HG03558 (cell line): ENCODE measurements at regions not wholly inside any gene's neighbourhood (a gene's known extent, or its start where the extent isn't known, plus 50 kb on each side); places are given as distances from the start of the nearest gene placed in this dataset.

Experiments used
- ATAC-seq: cut with Tn5 transposase; IDR thresholded peaks from one replicate; pipeline ENCODE4 v1.9.1; 2021; ENCODE audit warnings: moderate number of reproducible peaks; ENCODE audit not compliant: unreplicated experiment; ENCODE audit errors: extremely low read depth

GRCh38 chr6:119604124-119604523 lies 254.6 kb upstream of the MAN1A1 start:
- no peak for ATAC-seq

DNA sequence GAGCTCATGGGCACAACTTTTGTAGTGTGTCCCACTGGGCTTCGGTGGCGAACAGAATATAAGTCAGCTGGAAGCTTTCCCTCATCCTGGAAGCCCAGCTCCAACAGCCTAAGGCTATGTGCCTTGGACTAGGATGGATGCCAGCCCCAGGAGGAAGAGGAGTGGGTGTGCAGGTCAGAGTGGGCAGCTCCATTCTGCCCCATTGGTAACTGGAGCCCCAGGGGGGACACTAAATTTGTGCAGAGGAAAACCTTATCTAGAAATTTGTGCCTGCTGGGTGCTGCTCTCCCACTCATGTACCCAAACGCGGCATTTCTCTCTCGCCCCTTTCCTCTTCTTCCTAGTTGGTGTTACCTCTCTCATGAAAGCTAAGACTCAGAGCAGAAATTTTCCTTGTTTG lies 253.9 kb upstream of the MAN1A1 start:
- ATAC-seq = no peak

DNA sequence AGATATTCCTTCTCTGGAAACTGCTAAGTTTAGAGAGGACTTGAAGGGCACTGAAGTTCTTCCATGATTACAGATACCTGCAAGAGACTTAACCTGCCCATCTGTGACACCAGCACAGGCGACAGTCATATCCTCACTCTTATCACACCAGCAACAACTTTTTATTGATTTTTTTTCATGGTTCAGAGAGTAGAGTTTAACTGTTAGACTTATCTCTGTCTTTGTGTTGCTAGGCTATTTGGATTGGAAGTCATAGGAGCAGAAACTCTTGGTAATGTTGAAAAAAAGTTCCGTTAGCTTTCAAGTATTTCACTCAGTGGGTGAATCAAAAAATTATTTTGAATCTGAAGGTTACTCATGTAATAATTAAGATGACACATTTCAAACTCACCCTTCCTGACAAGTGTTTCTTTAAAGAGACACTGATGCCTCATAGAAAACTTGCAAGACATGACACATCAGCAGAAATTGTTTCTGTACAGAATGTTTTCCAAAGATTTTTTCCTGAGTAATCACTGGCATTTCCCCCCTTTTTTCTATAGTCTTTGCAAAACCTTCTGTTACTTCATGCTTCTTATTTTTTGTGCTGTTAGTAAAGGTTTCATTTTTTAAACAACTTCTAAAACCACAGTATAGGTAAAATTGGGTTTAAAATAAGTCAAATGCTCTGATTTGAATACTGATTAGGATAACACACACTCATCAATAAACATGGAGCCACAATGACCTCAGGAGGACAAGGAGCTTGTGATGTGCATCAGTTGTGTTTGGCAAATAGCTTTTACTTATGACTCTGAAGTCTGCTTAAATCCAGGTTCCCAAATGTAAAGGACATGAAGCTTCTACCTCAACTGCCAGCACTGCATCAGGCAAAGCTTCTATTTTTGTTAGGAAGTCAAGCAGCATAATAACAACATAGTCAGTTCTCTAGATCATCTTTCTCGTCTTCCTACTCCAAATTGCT lies 252.9 kb upstream of the MAN1A1 start:
- no peak for ATAC-seq

DNA sequence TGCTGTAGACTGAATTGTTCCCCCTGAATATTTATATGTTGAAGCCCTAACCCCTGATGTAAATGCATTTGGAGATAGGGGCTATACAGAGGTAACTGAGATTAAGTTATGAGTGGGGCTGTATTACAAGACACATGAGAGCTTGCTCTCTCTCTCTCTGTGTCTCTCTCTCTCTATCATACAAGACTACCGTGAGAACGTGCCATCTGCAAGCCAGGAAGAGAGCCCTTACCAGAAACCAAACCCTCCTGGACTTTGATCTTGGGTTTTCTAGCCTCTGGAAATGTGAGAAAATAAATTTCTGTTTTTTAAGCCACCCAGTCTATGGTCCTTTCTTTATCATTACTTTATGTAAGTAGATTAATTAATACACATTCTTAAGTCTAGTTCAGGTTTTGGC lies 249.3 kb upstream of the MAN1A1 start:
- no peak for ATAC-seq

DNA sequence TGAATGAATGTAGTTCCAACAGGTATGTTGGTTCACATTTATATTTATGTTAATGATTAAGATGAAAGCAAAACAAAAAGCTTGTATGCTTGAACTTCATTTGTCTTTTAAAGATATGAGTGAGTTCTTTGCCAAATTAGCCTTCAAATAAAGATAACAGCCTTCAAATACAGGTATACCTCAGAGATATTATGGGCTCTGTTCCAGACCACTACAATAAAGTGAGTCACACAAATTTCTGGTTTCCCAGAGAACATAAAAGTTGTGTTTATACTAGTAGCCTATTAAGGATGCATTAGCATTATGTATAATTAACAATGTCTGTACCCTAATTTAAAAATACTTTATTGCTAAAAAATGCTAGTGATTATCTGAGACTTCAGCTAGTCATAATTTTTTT lies 245.3 kb upstream of the MAN1A1 start:
- no peak for ATAC-seq

DNA sequence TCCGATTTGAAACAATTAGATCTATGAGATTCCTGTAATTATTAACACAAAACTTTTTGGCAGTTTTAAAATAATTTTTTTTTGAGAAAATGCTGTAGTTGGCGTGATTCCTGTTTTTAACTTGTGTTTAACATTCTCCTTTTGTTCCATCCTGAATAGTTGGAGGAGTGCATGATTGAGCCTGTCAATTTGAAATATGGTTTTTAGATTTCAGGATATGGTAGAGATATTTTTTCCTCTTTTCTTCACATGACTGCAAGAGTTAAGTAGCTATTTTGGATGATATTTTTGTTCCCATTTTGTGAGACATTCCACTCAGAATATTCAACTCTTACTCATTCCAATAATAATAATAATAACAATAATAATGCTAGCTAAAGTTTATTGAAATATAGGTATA lies 241.7 kb upstream of the MAN1A1 start:
- ATAC-seq = no peak

GRCh38 chr6:119590066-119590465 lies 240.5 kb upstream of the MAN1A1 start:
- ATAC-seq = no peak

- ATAC-seq = no peak
Measured at GRCh38 chr6:119587537-119587936, 238.0 kb upstream of the MAN1A1 start.

- peak; percentile 85 for ATAC-seq
Measured at GRCh38 chr6:119586250-119586882, 236.8 kb upstream of the MAN1A1 start.

- ATAC-seq = no peak
Measured at GRCh38 chr6:119584088-119584487, 234.5 kb upstream of the MAN1A1 start.

DNA sequence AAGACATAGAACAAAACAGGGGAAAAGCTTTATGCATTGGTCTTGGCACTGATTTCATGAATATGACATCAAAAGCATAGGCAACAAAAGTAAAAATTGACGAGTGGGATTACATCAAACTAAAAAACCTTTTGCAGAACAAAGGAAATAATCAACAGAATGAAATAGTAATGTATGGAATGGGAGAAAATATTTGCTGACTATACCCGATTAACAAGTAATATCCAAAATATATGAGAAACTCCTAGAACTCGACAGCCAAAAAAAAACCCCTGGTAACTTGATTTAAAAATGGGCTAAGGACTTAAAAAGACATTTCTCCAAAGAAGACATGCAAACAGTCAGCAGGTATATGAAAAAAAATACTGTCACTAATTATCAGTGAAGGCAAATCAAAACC lies 231.7 kb upstream of the MAN1A1 start:
- no peak for ATAC-seq

DNA sequence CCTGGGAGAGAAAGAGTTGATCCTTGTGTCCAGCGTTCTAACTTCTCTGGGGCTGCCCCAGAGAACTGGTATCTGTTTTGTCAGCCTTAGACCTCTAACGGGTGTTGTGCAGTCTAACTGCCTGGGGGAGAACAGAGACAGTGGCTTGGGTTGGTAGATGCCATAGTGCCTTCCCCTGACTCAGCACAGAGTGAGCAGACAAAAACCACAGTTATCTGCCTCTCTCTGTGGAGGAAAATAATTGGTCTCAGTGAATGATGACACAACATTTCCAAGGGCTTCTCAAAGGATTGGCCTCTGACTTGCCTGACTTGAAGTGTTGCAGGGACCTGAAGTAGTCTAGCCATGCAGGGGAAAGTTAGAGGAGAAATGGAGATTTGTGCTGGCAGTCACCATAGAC lies 226.2 kb upstream of the MAN1A1 start:
- no peak for ATAC-seq

- ATAC-seq = no peak
Measured at GRCh38 chr6:119568580-119568979, 219.0 kb upstream of the MAN1A1 start.

- ATAC-seq = no peak
Measured at GRCh38 chr6:119566546-119567260, 217.1 kb upstream of the MAN1A1 start.

DNA sequence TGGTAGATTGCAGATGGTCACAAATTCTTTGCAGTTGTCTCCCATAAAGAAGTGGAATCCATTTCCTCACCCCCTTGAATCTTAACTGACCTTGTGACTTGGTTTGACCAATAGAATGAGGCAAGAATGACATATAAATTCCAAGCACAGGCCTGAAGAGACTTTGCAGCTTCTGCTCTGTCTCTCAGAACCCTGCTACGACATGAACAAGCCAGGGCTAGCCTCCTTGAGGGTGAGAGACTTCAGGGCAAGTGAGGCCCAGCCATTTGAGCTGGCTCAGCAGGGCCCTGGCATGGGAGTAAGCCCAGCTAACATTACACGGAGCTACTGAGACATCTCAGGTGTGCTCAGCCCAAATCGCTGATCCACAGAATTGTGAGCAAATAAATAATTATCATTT lies 216.3 kb upstream of the MAN1A1 start:
- no peak for ATAC-seq

- no peak for ATAC-seq
Measured at GRCh38 chr6:119562168-119562567, 212.6 kb upstream of the MAN1A1 start.

GRCh38 chr6:119559586-119559985 lies 210.0 kb upstream of the MAN1A1 start:
- no peak for ATAC-seq

DNA sequence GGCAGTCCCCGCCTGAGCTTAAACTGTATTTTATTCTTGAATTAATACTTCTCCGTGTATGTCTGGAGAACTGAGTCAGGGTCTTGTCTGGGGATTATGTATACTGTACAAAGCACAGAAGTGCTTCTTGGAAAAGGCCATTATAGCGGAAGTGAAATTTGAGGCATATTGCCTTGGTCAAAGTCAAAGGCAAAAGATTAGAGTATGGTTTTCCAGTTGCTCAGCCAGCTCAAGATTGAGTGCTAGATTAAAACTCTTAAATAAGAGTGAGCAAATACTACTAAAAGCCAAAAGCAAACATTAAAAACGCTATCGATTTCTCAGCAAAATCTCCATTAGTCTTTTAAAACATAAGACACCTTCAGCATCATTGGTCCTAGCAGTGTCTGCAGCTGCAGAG lies 207.7 kb upstream of the MAN1A1 start:
- no peak for ATAC-seq

GRCh38 chr6:119552021-119552420 lies 202.5 kb upstream of the MAN1A1 start:
- no peak for ATAC-seq

- ATAC-seq = no peak
Measured at GRCh38 chr6:119547024-119547423, 197.5 kb upstream of the MAN1A1 start.

- no peak for ATAC-seq
Measured at GRCh38 chr6:119545245-119545644, 195.7 kb upstream of the MAN1A1 start.
